ENCODE measurements at regions not wholly inside any gene's neighbourhood (a gene's known extent, or its start where the extent isn't known, plus 50 kb on each side); places are given as distances from the start of the nearest gene placed in this dataset.

- Mint-ChIP-seq H3K27me3 (peaks cover 39% of the 10 kb centered on the region), H3K9me3 (ENCODE audit: insufficient read depth) (peaks cover 12% of the 10 kb centered on the region), H3K27ac (no peak overlapping the region), H3K4me3 (no peak overlapping the region), H3K4me1 (no peaks in the 10 kb centered on the region)
- no peak overlapping the region for H3K9ac ChIP-seq (ENCODE audit: low read length)
- no peaks in the 10 kb centered on the region for H3K79me2 ChIP-seq (ENCODE audit: control insufficient read depth, insufficient read depth, low read length)
- intact Hi-C loops (cut with micrococcal nuclease), result no loop called here
- no CpG with 5 or more reads among the region's 1 CpG for WGBS (ENCODE audit: insufficient coverage)
- CTCF ChIA-PET, result no interaction called here
- no peak overlapping the region for H3K27ac ChIP-seq (ENCODE audit: low read length in 2 of 2)
- H3K27me3 ChIP-seq (replicated peaks in 1 of 4; ENCODE audit: control extremely low read depth in 1 of 4, control insufficient read depth in 3 of 4, insufficient read depth in 4 of 4, low read length in 3 of 4), result peaks cover 0 to 14% (median 7%) of the 10 kb centered on the region in 4 experiments
- POLR2A ChIA-PET, result no interaction called here
- no peaks in the 10 kb centered on the region for H4K20me1 ChIP-seq (ENCODE audit: control insufficient read depth, insufficient read depth, low read length, poor library complexity, severe bottlenecking)
- H2AFZ ChIP-seq (ENCODE audit: insufficient read depth, low read depth, low read length, poor library complexity, severe bottlenecking), result no peak overlapping the region
- no peak for TF ChIP-seq EZH2 (IDR thresholded peaks at IDR 0.05; ENCODE audit: borderline replicate concordance, insufficient read depth, low read depth, low read length, poor library complexity, severe bottlenecking)
- TF ChIP-seq, protein P1, sequence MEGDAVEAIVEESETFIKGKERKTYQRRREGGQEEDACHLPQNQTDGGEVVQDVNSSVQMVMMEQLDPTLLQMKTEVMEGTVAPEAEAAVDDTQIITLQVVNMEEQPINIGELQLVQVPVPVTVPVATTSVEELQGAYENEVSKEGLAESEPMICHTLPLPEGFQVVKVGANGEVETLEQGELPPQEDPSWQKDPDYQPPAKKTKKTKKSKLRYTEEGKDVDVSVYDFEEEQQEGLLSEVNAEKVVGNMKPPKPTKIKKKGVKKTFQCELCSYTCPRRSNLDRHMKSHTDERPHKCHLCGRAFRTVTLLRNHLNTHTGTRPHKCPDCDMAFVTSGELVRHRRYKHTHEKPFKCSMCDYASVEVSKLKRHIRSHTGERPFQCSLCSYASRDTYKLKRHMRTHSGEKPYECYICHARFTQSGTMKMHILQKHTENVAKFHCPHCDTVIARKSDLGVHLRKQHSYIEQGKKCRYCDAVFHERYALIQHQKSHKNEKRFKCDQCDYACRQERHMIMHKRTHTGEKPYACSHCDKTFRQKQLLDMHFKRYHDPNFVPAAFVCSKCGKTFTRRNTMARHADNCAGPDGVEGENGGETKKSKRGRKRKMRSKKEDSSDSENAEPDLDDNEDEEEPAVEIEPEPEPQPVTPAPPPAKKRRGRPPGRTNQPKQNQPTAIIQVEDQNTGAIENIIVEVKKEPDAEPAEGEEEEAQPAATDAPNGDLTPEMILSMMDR (IDR thresholded peaks at IDR 0.05), result no peak
- no peak overlapping the region for H3K4me3 ChIP-seq (ENCODE audit: control extremely low read depth in 1 of 5, extremely low read depth in 1 of 5, insufficient read depth in 1 of 5, low read depth in 2 of 5, low read length in 4 of 5)
- ATAC-seq (ENCODE audit: low read depth) (no peak), DNase-seq (no peak)
- no peaks in the 10 kb centered on the region for H3K36me3 ChIP-seq (replicated peaks in 1 of 2; ENCODE audit: control extremely low read depth in 1 of 2, control insufficient read depth in 1 of 2, extremely low read depth in 1 of 2, insufficient read depth in 2 of 2, low read length in 1 of 2)
- no peaks in the 10 kb centered on the region for H3K4me1 ChIP-seq (ENCODE audit: control insufficient read depth in 2 of 2, insufficient read depth in 2 of 2, low read length in 2 of 2)
- no peak overlapping the region for H3K4me2 ChIP-seq (replicated peaks; ENCODE audit: low read depth, low read length, poor library complexity, severe bottlenecking)
- H3K9me3 ChIP-seq (ENCODE audit: control extremely low read depth in 1 of 3, control insufficient read depth in 2 of 3, insufficient read depth in 1 of 3, low read length in 2 of 3), result peaks cover 0 to 9% (median 1%) of the 10 kb centered on the region in 3 donors
These were observed 150.5 kb upstream of the GRIK3 start for GRCh38 chr1:37184789-37185188.

DNA sequence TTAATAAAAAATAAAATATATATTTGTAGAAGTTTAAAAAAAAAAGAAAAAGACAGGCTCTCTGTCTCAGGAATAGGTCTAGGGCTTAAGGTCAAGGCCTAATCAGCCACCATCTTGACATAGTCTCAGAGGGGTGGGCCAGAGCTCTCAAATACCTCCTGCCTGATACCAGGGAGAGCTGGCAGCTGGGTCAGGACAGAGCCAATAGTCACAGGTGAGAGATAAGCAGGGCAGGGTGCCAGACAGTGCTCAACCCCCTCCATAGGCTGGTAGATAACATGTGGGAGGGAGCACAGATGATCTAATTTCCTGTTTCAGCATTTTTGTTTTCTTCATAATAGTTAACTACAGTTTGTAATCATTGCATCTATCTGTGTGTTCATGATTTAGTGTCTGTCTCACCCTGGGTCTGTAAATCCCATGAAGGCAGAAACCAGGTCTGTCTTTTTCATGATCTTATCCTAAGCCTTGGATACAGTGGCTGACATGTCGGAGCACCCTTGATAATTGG is 152.0 kb upstream of the GRIK3 start:
- H3K4me3 Mint-ChIP-seq, result no peak overlapping the region
- ChIA-PET CTCF (no interaction called here), POLR2A (no interaction called here)
- intact Hi-C loops (cut with micrococcal nuclease), result no loop called here
- Histone ChIP-seq H3K36me3 (replicated peaks in 1 of 2; ENCODE audit: control extremely low read depth in 1 of 2, control insufficient read depth in 1 of 2, extremely low read depth in 1 of 2, insufficient read depth in 2 of 2, low read length in 1 of 2) (no peaks in the 10 kb centered on the region), H3K9ac (ENCODE audit: low read length) (no peak overlapping the region), H3K79me2 (ENCODE audit: control insufficient read depth, insufficient read depth, low read length) (no peaks in the 10 kb centered on the region), H4K20me1 (ENCODE audit: control insufficient read depth, insufficient read depth, low read length, poor library complexity, severe bottlenecking) (no peaks in the 10 kb centered on the region), H3K4me2 (replicated peaks; ENCODE audit: low read depth, low read length, poor library complexity, severe bottlenecking) (no peak overlapping the region), H3K4me1 (ENCODE audit: control insufficient read depth in 2 of 2, insufficient read depth in 2 of 2, low read length in 2 of 2) (no peaks in the 10 kb centered on the region), H3K27me3 (replicated peaks in 1 of 4; ENCODE audit: control extremely low read depth in 1 of 4, control insufficient read depth in 3 of 4, insufficient read depth in 4 of 4, low read length in 3 of 4) (peaks cover 0 to 11% (median 7%) of the 10 kb centered on the region in 4 experiments), H3K4me3 (ENCODE audit: control extremely low read depth in 1 of 5, extremely low read depth in 1 of 5, insufficient read depth in 1 of 5, low read depth in 2 of 5, low read length in 4 of 5) (no peak overlapping the region), H2AFZ (ENCODE audit: insufficient read depth, low read depth, low read length, poor library complexity, severe bottlenecking) (no peak overlapping the region), H3K27ac (ENCODE audit: low read length in 2 of 2) (no peak overlapping the region), H3K9me3 (ENCODE audit: control extremely low read depth in 1 of 3, control insufficient read depth in 2 of 3, insufficient read depth in 1 of 3, low read length in 2 of 3) (peaks cover 0 to 8% (median 1%) of the 10 kb centered on the region in 3 donors)
- DNase-seq (no peak), ATAC-seq (ENCODE audit: low read depth) (no peak)
- no peaks in the 10 kb centered on the region for H3K4me1 Mint-ChIP-seq
- no CpG with 5 or more reads among the region's 1 CpG for WGBS (ENCODE audit: insufficient coverage)
- peaks cover 34% of the 10 kb centered on the region for H3K27me3 Mint-ChIP-seq
- peaks cover 12% of the 10 kb centered on the region for H3K9me3 Mint-ChIP-seq (ENCODE audit: insufficient read depth)
- no peak for TF ChIP-seq EZH2 (IDR thresholded peaks at IDR 0.05; ENCODE audit: borderline replicate concordance, insufficient read depth, low read depth, low read length, poor library complexity, severe bottlenecking)
- TF ChIP-seq, protein P1 (IDR thresholded peaks at IDR 0.05), result no peak
- no peak overlapping the region for H3K27ac Mint-ChIP-seq
